Umbilical cord (tissue), 1 donor: ENCODE measurements at regions not wholly inside any gene's neighbourhood (a gene's known extent, or its start where the extent isn't known, plus 50 kb on each side); places are given as distances from the start of the nearest gene placed in this dataset.
"Not testable (repeated sequence)": the region's sequence is repeated elsewhere in the genome, so short reads cannot be mapped to it uniquely, and the experiment has no call there.

Source experiments
- DNase-seq: peaks from one replicate; pipeline ENCODE4 v3.0.0-alpha.2; 2015; ENCODE audit warnings: low spot score

GRCh38 chr4:147160908-147161513 lies 215.3 kb upstream of the TTC29 start:
- peak; percentile 61 for DNase-seq

- DNase-seq = no peak
Measured at GRCh38 chr4:147163311-147163710, 217.6 kb upstream of the TTC29 start.

GRCh38 chr4:147168200-147168599 lies 222.5 kb upstream of the TTC29 start:
- DNase-seq = not testable (repeated sequence)

- no peak for DNase-seq
Measured at GRCh38 chr4:147173322-147173721, 227.7 kb upstream of the TTC29 start.

- peak; percentile 46 for DNase-seq
Measured at GRCh38 chr4:147173797-147174432, 228.3 kb upstream of the TTC29 start.

GRCh38 chr4:147174591-147174990 lies 228.9 kb upstream of the TTC29 start:
- DNase-seq = no peak

GRCh38 chr4:147175460-147176025 lies 229.9 kb upstream of the TTC29 start:
- no peak for DNase-seq

GRCh38 chr4:147182041-147182440 lies 236.4 kb upstream of the TTC29 start:
- DNase-seq = no peak

- no peak for DNase-seq
Measured at GRCh38 chr4:147192679-147193078, 247.0 kb upstream of the TTC29 start.

GRCh38 chr4:147194114-147194513 lies 248.4 kb upstream of the TTC29 start:
- no peak for DNase-seq

GRCh38 chr4:147194604-147195003 lies 248.9 kb upstream of the TTC29 start:
- DNase-seq = no peak

- no peak for DNase-seq
Measured at GRCh38 chr4:147195386-147195785, 249.7 kb upstream of the TTC29 start.

- DNase-seq = no peak
Measured at GRCh38 chr4:147198411-147199051, 252.9 kb upstream of the TTC29 start.

- DNase-seq = no peak
Measured at GRCh38 chr4:147201016-147201415, 255.4 kb upstream of the TTC29 start.

GRCh38 chr4:147206807-147207206 lies 261.1 kb upstream of the TTC29 start:
- no peak for DNase-seq

GRCh38 chr4:147207911-147208310 lies 262.2 kb upstream of the TTC29 start:
- DNase-seq = no peak

- no peak for DNase-seq
Measured at GRCh38 chr4:147217655-147218054, 263.2 kb upstream of the EDNRA start.

- DNase-seq = no peak
Measured at GRCh38 chr4:147219145-147219544, 261.8 kb upstream of the EDNRA start.

GRCh38 chr4:147220833-147221232 lies 260.1 kb upstream of the EDNRA start:
- DNase-seq = no peak

GRCh38 chr4:147222906-147223305 lies 258.0 kb upstream of the EDNRA start:
- DNase-seq = no peak

GRCh38 chr4:147223576-147223975 lies 257.3 kb upstream of the EDNRA start:
- no peak for DNase-seq

GRCh38 chr4:147236806-147237205 lies 244.1 kb upstream of the EDNRA start:
- no peak for DNase-seq

GRCh38 chr4:147244786-147245185 lies 236.1 kb upstream of the EDNRA start:
- DNase-seq = no peak
